B cell (primary cell): ENCODE measurements at regions not wholly inside any gene's neighbourhood (a gene's known extent, or its start where the extent isn't known, plus 50 kb on each side); places are given as distances from the start of the nearest gene placed in this dataset.

Source experiments
- CTCF ChIP-seq: fragments of 200-600 bp; IDR thresholded peaks from one replicate; pipeline ENCODE4 v1.8.0; 2022; ENCODE audit warnings: antibody characterized with exemption, mild to moderate bottlenecking
- EZH2 ChIP-seq: IDR thresholded peaks from 2 replicates; pipeline ENCODE4 v1.6.1; 2012; ENCODE audit warnings: borderline replicate concordance, low read depth, mild to moderate bottlenecking, moderate library complexity, low read length; ENCODE audit not compliant: insufficient read depth, poor library complexity, severe bottlenecking

- TF ChIP-seq CTCF (no peak), EZH2 (no peak)
Observed at GRCh38 chr12:78316136-78316535, 485.4 kb downstream of the NAV3 start.
